ENCODE measurements at regions not wholly inside any gene's neighbourhood (a gene's known extent, or its start where the extent isn't known, plus 50 kb on each side); places are given as distances from the start of the nearest gene placed in this dataset.
A peak's percentile ranks its signal among the peaks of the same experiment; 100 is the strongest.

- no peak for TF ChIP-seq CTCF (IDR thresholded peaks at IDR 0.05)
- WGBS (ENCODE audit: insufficient coverage) = 81% methylated on average over 2 of the region's 5 CpGs
- no peaks in the 10 kb centered on the region for H3K36me3 Mint-ChIP-seq
- H3K27me3 ChIP-seq (ENCODE audit: control insufficient read depth, insufficient read depth, low read length) = no peaks in the 10 kb centered on the region
- H3K27ac ChIP-seq (ENCODE audit: low read length) = no peak overlapping the region
- no peak overlapping the region for H3K27ac Mint-ChIP-seq
- no peaks in the 10 kb centered on the region for H3K9me3 Mint-ChIP-seq
- H3K4me1 ChIP-seq (ENCODE audit: control insufficient read depth, insufficient read depth, low read length) = peaks cover 11% of the 10 kb centered on the region
- peaks cover 11 to 18% of the 10 kb centered on the region in 2 donors for H3K4me1 Mint-ChIP-seq
- H3K4me3 ChIP-seq (ENCODE audit: low read length) = no peak overlapping the region
- ATAC-seq (peak in 1 of 3 donors; percentile 54), DNase-seq (no peak)
- H3K9me3 ChIP-seq (ENCODE audit: control insufficient read depth, insufficient read depth, low read length) = no peaks in the 10 kb centered on the region
- no peaks in the 10 kb centered on the region for H3K36me3 ChIP-seq (ENCODE audit: control insufficient read depth, insufficient read depth, low read length)
- no peak overlapping the region for H3K4me3 Mint-ChIP-seq
- intact Hi-C loops (cut with micrococcal nuclease) = no loop called here
- H3K27me3 Mint-ChIP-seq (ENCODE audit: low read depth in 2 of 2) = peaks cover 2 to 27% of the 10 kb centered on the region in 2 donors
Observed at GRCh38 chr3:31265646-31266428, 266.9 kb upstream of the STT3B start.

- no peak overlapping the region for H3K27ac ChIP-seq (ENCODE audit: low read length)
- Mint-ChIP-seq H3K27ac (no peak overlapping the region), H3K4me1 (peaks cover 17 to 18% of the 10 kb centered on the region in 2 donors), H3K27me3 (ENCODE audit: low read depth in 2 of 2) (peaks cover 8 to 39% of the 10 kb centered on the region in 2 donors), H3K36me3 (no peaks in the 10 kb centered on the region), H3K9me3 (no peaks in the 10 kb centered on the region), H3K4me3 (peak overlapping the region; percentile 13)
- ATAC-seq (peak in 2 of 3 donors; percentile 69 to 90), DNase-seq (peak in 1 of 2 donors; percentile 8)
- H3K4me3 ChIP-seq (ENCODE audit: low read length) = no peak overlapping the region
- no peaks in the 10 kb centered on the region for H3K9me3 ChIP-seq (ENCODE audit: control insufficient read depth, insufficient read depth, low read length)
- intact Hi-C loops (cut with micrococcal nuclease) = no loop called here
- no peaks in the 10 kb centered on the region for H3K27me3 ChIP-seq (ENCODE audit: control insufficient read depth, insufficient read depth, low read length)
- WGBS (ENCODE audit: insufficient coverage) = 32% methylated on average over 6 of the region's 7 CpGs
- no peaks in the 10 kb centered on the region for H3K36me3 ChIP-seq (ENCODE audit: control insufficient read depth, insufficient read depth, low read length)
- TF ChIP-seq CTCF (IDR thresholded peaks at IDR 0.05) = no peak
- peaks cover 11% of the 10 kb centered on the region for H3K4me1 ChIP-seq (ENCODE audit: control insufficient read depth, insufficient read depth, low read length)
Observed at GRCh38 chr3:31268868-31269267, 263.9 kb upstream of the STT3B start.

GRCh38 chr3:31270010-31270409, 262.7 kb upstream of the STT3B start:
- Histone ChIP-seq H3K27me3 (ENCODE audit: control insufficient read depth, insufficient read depth, low read length) (no peaks in the 10 kb centered on the region), H3K9me3 (ENCODE audit: control insufficient read depth, insufficient read depth, low read length) (no peaks in the 10 kb centered on the region), H3K4me3 (ENCODE audit: low read length) (no peak overlapping the region), H3K27ac (ENCODE audit: low read length) (no peak overlapping the region), H3K36me3 (ENCODE audit: control insufficient read depth, insufficient read depth, low read length) (no peaks in the 10 kb centered on the region), H3K4me1 (ENCODE audit: control insufficient read depth, insufficient read depth, low read length) (peaks cover 11% of the 10 kb centered on the region)
- Mint-ChIP-seq H3K4me3 (no peak overlapping the region), H3K4me1 (peaks cover 17 to 18% of the 10 kb centered on the region in 2 donors), H3K9me3 (no peaks in the 10 kb centered on the region), H3K27me3 (ENCODE audit: low read depth in 2 of 2) (peaks cover 8 to 39% of the 10 kb centered on the region in 2 donors), H3K36me3 (no peaks in the 10 kb centered on the region), H3K27ac (no peak overlapping the region)
- DNase-seq = no peak
- TF ChIP-seq CTCF (IDR thresholded peaks at IDR 0.05) = no peak
- intact Hi-C loops (cut with micrococcal nuclease) = no loop called here
- no peak for ATAC-seq
